Mesenchymal stem cell (in vitro differentiated cells and primary cell): ENCODE measurements at regions not wholly inside any gene's neighbourhood (a gene's known extent, or its start where the extent isn't known, plus 50 kb on each side); places are given as distances from the start of the nearest gene placed in this dataset.

Experiments used
- DNase-seq: peaks from one replicate; pipeline ENCODE4 v3.0.0-alpha.2; 2013
- H2AFZ ChIP-seq: one replicate; pipeline ENCODE4 v1.6.1; 2013; ENCODE audit warnings: low read depth, mild to moderate bottlenecking, control low read depth, inconsistent platforms, low read length, moderate library complexity
- H2AK5ac ChIP-seq: 2 replicates; pipeline ENCODE4 v1.6.1; 2013; ENCODE audit warnings: low read length, moderate library complexity, mild to moderate bottlenecking, inconsistent platforms; ENCODE audit not compliant: severe bottlenecking
- H2BK120ac ChIP-seq: one replicate; pipeline ENCODE4 v1.6.1; 2013; ENCODE audit warnings: low read depth, mild to moderate bottlenecking, inconsistent platforms, low read length, moderate library complexity
- H2BK12ac ChIP-seq, 2 experiments: one replicate each; pipeline ENCODE4 v1.6.1; 2013; ENCODE audit warnings: inconsistent platforms in 2 of 2, low read length in 2 of 2, mild to moderate bottlenecking in 2 of 2, moderate library complexity in 2 of 2, control low read depth in 1 of 2
- H2BK15ac ChIP-seq: one replicate; pipeline ENCODE4 v1.6.1; 2013; ENCODE audit warnings: mild to moderate bottlenecking, low read depth, inconsistent platforms; ENCODE audit not compliant: poor library complexity, severe bottlenecking
- H2BK5ac ChIP-seq: 2 replicates; pipeline ENCODE4 v1.6.1; 2013; ENCODE audit warnings: low read depth, mild to moderate bottlenecking, low read length, control low read depth, inconsistent platforms; ENCODE audit not compliant: poor library complexity, severe bottlenecking
- H3K14ac ChIP-seq, 2 experiments: one replicate each; pipeline ENCODE4 v1.6.1; 2013; ENCODE audit warnings: inconsistent platforms in 2 of 2, low read length in 2 of 2, control low read depth in 1 of 2, mild to moderate bottlenecking in 1 of 2, moderate library complexity in 1 of 2
- H3K18ac ChIP-seq, 2 experiments: one replicate each; pipeline ENCODE4 v1.6.1; 2013; ENCODE audit warnings: inconsistent platforms in 2 of 2, low read length in 2 of 2, control low read depth in 1 of 2, low read depth in 1 of 2, mild to moderate bottlenecking in 1 of 2
- H3K23ac ChIP-seq, 2 experiments: one replicate each; pipeline ENCODE4 v1.6.1; 2013; ENCODE audit warnings: inconsistent platforms in 2 of 2, low read length in 2 of 2, mild to moderate bottlenecking in 2 of 2, moderate library complexity in 2 of 2, control low read depth in 1 of 2
- H3K27ac ChIP-seq: 2 replicates; pipeline ENCODE4 v1.5.1; 2013; ENCODE audit warnings: mild to moderate bottlenecking, moderate library complexity, low read length, control low read depth, inconsistent platforms; ENCODE audit not compliant: poor library complexity, severe bottlenecking
- H3K27me3 ChIP-seq, 2 experiments: 2 replicates each; pipeline versions ENCODE4 v1.6.1 to v1.7.0; 2013; ENCODE audit warnings: low read length in 2 of 2, mild to moderate bottlenecking in 2 of 2, moderate library complexity in 2 of 2, control low read depth in 1 of 2, inconsistent platforms in 1 of 2; ENCODE audit not compliant: control insufficient read depth in 1 of 2, insufficient read depth in 1 of 2
- H3K36me3 ChIP-seq, 2 experiments: 2 replicates each; pipeline versions ENCODE4 v1.6.1 to v1.7.0; 2013; ENCODE audit warnings: low read length in 2 of 2, control low read depth in 1 of 2, inconsistent platforms in 1 of 2, low read depth in 1 of 2, mild to moderate bottlenecking in 1 of 2; ENCODE audit not compliant: insufficient read depth in 2 of 2, control insufficient read depth in 1 of 2
- H3K4ac ChIP-seq, 2 experiments: one replicate each; pipeline ENCODE4 v1.6.1; 2013; ENCODE audit warnings: inconsistent platforms in 2 of 2, low read length in 2 of 2, mild to moderate bottlenecking in 2 of 2, moderate library complexity in 2 of 2, control low read depth in 1 of 2, low read depth in 1 of 2
- H3K4me1 ChIP-seq: 2 replicates; pipeline ENCODE4 v1.6.1; 2013; ENCODE audit warnings: low read depth, low read length, control low read depth; ENCODE audit not compliant: control insufficient read depth, insufficient read depth
- H3K4me2 ChIP-seq: 2 replicates; pipeline ENCODE4 v1.6.1; 2013; ENCODE audit warnings: low read length, mild to moderate bottlenecking, inconsistent platforms; ENCODE audit not compliant: poor library complexity, severe bottlenecking
- H3K4me3 ChIP-seq, 2 experiments: 2 replicates each; pipeline versions ENCODE4 v1.5.1 to v1.7.0; 2013; ENCODE audit warnings: low read length in 2 of 2, mild to moderate bottlenecking in 2 of 2, control low read depth in 1 of 2, low read depth in 1 of 2; ENCODE audit not compliant: insufficient read depth in 1 of 2
- H3K79me1 ChIP-seq: replicated peaks from 2 replicates; pipeline ENCODE4 v1.6.1; 2013; ENCODE audit warnings: mild to moderate bottlenecking, control low read depth, low read length, inconsistent platforms; ENCODE audit not compliant: poor library complexity, severe bottlenecking
- H3K9ac ChIP-seq: 2 replicates; pipeline ENCODE4 v1.7.0; 2013; ENCODE audit warnings: mild to moderate bottlenecking, low read length, moderate library complexity
- H3K9me3 ChIP-seq: 2 replicates; pipeline ENCODE4 v1.7.0; 2013; ENCODE audit warnings: mild to moderate bottlenecking, low read length; ENCODE audit not compliant: control insufficient read depth
- H4K8ac ChIP-seq: one replicate; pipeline ENCODE4 v1.6.1; 2013; ENCODE audit warnings: inconsistent platforms, mild to moderate bottlenecking, low read length, moderate library complexity
- H4K91ac ChIP-seq: one replicate; pipeline ENCODE4 v1.6.1; 2013; ENCODE audit warnings: mild to moderate bottlenecking, low read length, inconsistent platforms
- WGBS: methylation state at CpG from one replicate; pipeline ENCODE4 v1.1.7; 2013; ENCODE audit warnings: mixed read lengths; 5-methylcytosine and 5-hydroxymethylcytosine counted together

GRCh38 chr15:62854420-62855084 is 188.0 kb upstream of the TPM1 start:
- Histone ChIP-seq H3K36me3 (no peaks in the 10 kb centered on the region), H2BK120ac (no peak overlapping the region), H3K23ac (no peak overlapping the region), H3K4ac (no peak overlapping the region), H3K9ac (no peak overlapping the region), H4K91ac (no peak overlapping the region), H3K79me1 (no peaks in the 10 kb centered on the region), H2BK5ac (peak overlapping the region; percentile 69), H2AFZ (no peak overlapping the region), H3K4me2 (no peak overlapping the region), H3K18ac (peak overlapping the region in 1 of 2 experiments; percentile 5), H3K4me3 (no peak overlapping the region), H3K9me3 (no peaks in the 10 kb centered on the region), H3K27ac (peak overlapping the region; percentile 75), H2AK5ac (peak overlapping the region; percentile 65), H4K8ac (no peak overlapping the region), H3K27me3 (peaks cover 0 to 5% of the 10 kb centered on the region in 2 experiments), H2BK12ac (no peak overlapping the region), H2BK15ac (no peak overlapping the region), H3K4me1 (peaks cover 30% of the 10 kb centered on the region), H3K14ac (no peak overlapping the region)
- DNase-seq = no peak
- WGBS = 97% methylated on average over 12 of the region's 12 CpGs

- Histone ChIP-seq H3K4me1 (peaks cover 30% of the 10 kb centered on the region), H2AFZ (no peak overlapping the region), H3K18ac (no peak overlapping the region), H3K36me3 (no peaks in the 10 kb centered on the region), H4K91ac (no peak overlapping the region), H3K23ac (no peak overlapping the region), H2BK120ac (no peak overlapping the region), H3K4me2 (no peak overlapping the region), H2BK5ac (no peak overlapping the region), H4K8ac (no peak overlapping the region), H3K4me3 (no peak overlapping the region), H3K9ac (no peak overlapping the region), H3K79me1 (no peaks in the 10 kb centered on the region), H3K9me3 (no peaks in the 10 kb centered on the region), H3K27ac (no peak overlapping the region), H2BK15ac (no peak overlapping the region), H2AK5ac (no peak overlapping the region), H3K27me3 (peaks cover 0 to 5% of the 10 kb centered on the region in 2 experiments), H3K4ac (no peak overlapping the region), H2BK12ac (no peak overlapping the region), H3K14ac (no peak overlapping the region)
- 95% methylated on average over 7 of the region's 7 CpGs for WGBS
- no peak for DNase-seq
Observed at GRCh38 chr15:62855085-62855476, 187.5 kb upstream of the TPM1 start.

GRCh38 chr15:62856466-62857246 is 185.9 kb upstream of the TPM1 start:
- Histone ChIP-seq H4K8ac (no peak overlapping the region), H2BK5ac (peak overlapping the region; percentile 19), H3K4me3 (no peak overlapping the region), H3K18ac (no peak overlapping the region), H3K9ac (no peak overlapping the region), H3K4me2 (no peak overlapping the region), H3K9me3 (no peaks in the 10 kb centered on the region), H2AFZ (no peak overlapping the region), H3K14ac (no peak overlapping the region), H2AK5ac (peak overlapping the region; percentile 42), H4K91ac (no peak overlapping the region), H3K23ac (no peak overlapping the region), H3K27me3 (peaks cover 0 to 5% of the 10 kb centered on the region in 2 experiments), H2BK15ac (no peak overlapping the region), H2BK12ac (no peak overlapping the region), H2BK120ac (no peak overlapping the region), H3K4ac (no peak overlapping the region), H3K27ac (no peak overlapping the region), H3K4me1 (peaks cover 27% of the 10 kb centered on the region), H3K36me3 (no peaks in the 10 kb centered on the region), H3K79me1 (no peaks in the 10 kb centered on the region)
- DNase-seq = no peak
- WGBS = 88% methylated on average over 12 of the region's 12 CpGs

- Histone ChIP-seq H4K8ac (peak overlapping the region; percentile 49), H2BK15ac (no peak overlapping the region), H2BK12ac (no peak overlapping the region), H2AK5ac (peak overlapping the region; percentile 13), H2BK120ac (no peak overlapping the region), H3K36me3 (no peaks in the 10 kb centered on the region), H3K79me1 (no peaks in the 10 kb centered on the region), H3K4me3 (no peak overlapping the region), H3K18ac (no peak overlapping the region), H3K23ac (no peak overlapping the region), H3K4me1 (peaks cover 27% of the 10 kb centered on the region), H4K91ac (peak overlapping the region; percentile 31), H3K9me3 (no peaks in the 10 kb centered on the region), H3K4ac (no peak overlapping the region), H3K4me2 (no peak overlapping the region), H3K14ac (peak overlapping the region in 1 of 2 experiments; percentile 87), H2AFZ (no peak overlapping the region), H2BK5ac (no peak overlapping the region), H3K27me3 (peaks cover 0 to 5% of the 10 kb centered on the region in 2 experiments), H3K27ac (no peak overlapping the region), H3K9ac (no peak overlapping the region)
- 96% methylated on average over 5 of the region's 5 CpGs for WGBS
- DNase-seq = no peak
Observed at GRCh38 chr15:62857411-62857853, 185.1 kb upstream of the TPM1 start.
